Stimulated activated naive CD4-positive, alpha-beta T cell treated with Interleukin-2 at 50 U/mL for 16 hours (primary cell): ENCODE measurements at regions not wholly inside any gene's neighbourhood (a gene's known extent, or its start where the extent isn't known, plus 50 kb on each side); places are given as distances from the start of the nearest gene placed in this dataset.

Experiments
- DNase-seq: peaks from one replicate; lab custom pipeline; 2025; lab: John Stamatoyannopoulos, UW

GRCh38 chr14:55942076-55942654, 176.0 kb upstream of the PELI2 start:
- DNase-seq: no peak

- DNase-seq: no peak
These were observed 175.4 kb upstream of the PELI2 start for GRCh38 chr14:55942826-55943225.

GRCh38 chr14:55944757-55945156, 173.5 kb upstream of the PELI2 start:
- DNase-seq: no peak

GRCh38 chr14:55946231-55946630, 172.0 kb upstream of the PELI2 start:
- no peak for DNase-seq

GRCh38 chr14:55948399-55948798, 169.8 kb upstream of the PELI2 start:
- no peak for DNase-seq

- no peak for DNase-seq
These were observed 168.5 kb upstream of the PELI2 start for GRCh38 chr14:55949708-55950107.

GRCh38 chr14:55950135-55950534, 168.1 kb upstream of the PELI2 start:
- no peak for DNase-seq

- DNase-seq: no peak
These were observed 166.6 kb upstream of the PELI2 start for GRCh38 chr14:55951341-55952206.

GRCh38 chr14:55954108-55954507, 164.1 kb upstream of the PELI2 start:
- no peak for DNase-seq

- DNase-seq: no peak
These were observed 163.0 kb upstream of the PELI2 start for GRCh38 chr14:55955175-55955574.

- no peak for DNase-seq
These were observed 160.3 kb upstream of the PELI2 start for GRCh38 chr14:55957950-55958349.

GRCh38 chr14:55963295-55963694, 154.9 kb upstream of the PELI2 start:
- DNase-seq: no peak

GRCh38 chr14:55964091-55964490, 154.1 kb upstream of the PELI2 start:
- no peak for DNase-seq

- DNase-seq: no peak
These were observed 153.4 kb upstream of the PELI2 start for GRCh38 chr14:55964821-55965220.

GRCh38 chr14:55965851-55966250, 152.4 kb upstream of the PELI2 start:
- no peak for DNase-seq

- no peak for DNase-seq
These were observed 149.5 kb upstream of the PELI2 start for GRCh38 chr14:55968741-55969140.

GRCh38 chr14:55973285-55973800, 144.9 kb upstream of the PELI2 start:
- DNase-seq: no peak

GRCh38 chr14:55973911-55974630, 144.1 kb upstream of the PELI2 start:
- DNase-seq: no peak

- DNase-seq: no peak
These were observed 142.8 kb upstream of the PELI2 start for GRCh38 chr14:55975281-55975910.

GRCh38 chr14:55976219-55976618, 142.0 kb upstream of the PELI2 start:
- DNase-seq: no peak

- DNase-seq: no peak
These were observed 141.6 kb upstream of the PELI2 start for GRCh38 chr14:55976655-55977054.
